Bone marrow (tissue), 2 donors: ENCODE measurements at regions not wholly inside any gene's neighbourhood (a gene's known extent, or its start where the extent isn't known, plus 50 kb on each side); places are given as distances from the start of the nearest gene placed in this dataset.
"Not testable (repeated sequence)": the region's sequence is repeated elsewhere in the genome, so short reads cannot be mapped to it uniquely, and the experiment has no call there.

Experiments
- DNase-seq, 2 donors: peaks; one replicate each; lab custom pipeline; 2025; lab: John Stamatoyannopoulos, UW

- DNase-seq = no peak
Observed at GRCh38 chr5:82603033-82603987, 325.2 kb upstream of the RPS23 start.

GRCh38 chr5:82601861-82602260 is 323.7 kb upstream of the RPS23 start:
- DNase-seq = no peak

GRCh38 chr5:82601077-82601476 is 322.9 kb upstream of the RPS23 start:
- no peak for DNase-seq

- no peak for DNase-seq
Observed at GRCh38 chr5:82599692-82600091, 321.5 kb upstream of the RPS23 start.

GRCh38 chr5:82599030-82599429 is 320.9 kb upstream of the RPS23 start:
- DNase-seq = no peak

- DNase-seq = no peak
Observed at GRCh38 chr5:82597437-82597836, 319.3 kb upstream of the RPS23 start.

GRCh38 chr5:82596451-82596850 is 318.3 kb upstream of the RPS23 start:
- DNase-seq = no peak

- DNase-seq = no peak
Observed at GRCh38 chr5:82595113-82595512, 317.0 kb upstream of the RPS23 start.

- no peak for DNase-seq
Observed at GRCh38 chr5:82594097-82594496, 315.9 kb upstream of the RPS23 start.

- no peak for DNase-seq
Observed at GRCh38 chr5:82593481-82593880, 315.3 kb upstream of the RPS23 start.

GRCh38 chr5:82591021-82591515 is 312.9 kb upstream of the RPS23 start:
- DNase-seq = no peak

- no peak for DNase-seq
Observed at GRCh38 chr5:82590112-82590511, 312.0 kb upstream of the RPS23 start.

- DNase-seq = no peak
Observed at GRCh38 chr5:82586661-82587310, 308.6 kb upstream of the RPS23 start.

GRCh38 chr5:82586181-82586580 is 308.0 kb upstream of the RPS23 start:
- DNase-seq = no peak

- no peak for DNase-seq
Observed at GRCh38 chr5:82584631-82585030, 306.5 kb upstream of the RPS23 start.

- DNase-seq = not testable (repeated sequence)
Observed at GRCh38 chr5:82583331-82583730, 305.2 kb upstream of the RPS23 start.

- no peak for DNase-seq
Observed at GRCh38 chr5:82564963-82565362, 286.8 kb upstream of the RPS23 start.

GRCh38 chr5:82563745-82564144 is 285.6 kb upstream of the RPS23 start:
- no peak for DNase-seq

GRCh38 chr5:82562696-82563240 is 284.6 kb upstream of the RPS23 start:
- DNase-seq = no peak

GRCh38 chr5:82561797-82562196 is 283.6 kb upstream of the RPS23 start:
- DNase-seq = no peak

- DNase-seq = no peak
Observed at GRCh38 chr5:82560969-82561368, 282.8 kb upstream of the RPS23 start.

GRCh38 chr5:82560561-82560960 is 282.4 kb upstream of the RPS23 start:
- no peak for DNase-seq

- DNase-seq = no peak
Observed at GRCh38 chr5:82551840-82552385, 273.8 kb upstream of the RPS23 start.
